Right lobe of liver (tissue), 6 donors: ENCODE measurements at regions not wholly inside any gene's neighbourhood (a gene's known extent, or its start where the extent isn't known, plus 50 kb on each side); places are given as distances from the start of the nearest gene placed in this dataset.

Experiments
- ATAC-seq, 4 donors: fragments of 200-7000 bp; cut with Tn5 transposase; one replicate each; pipeline ENCODE4 v1.9.1; 2020; ENCODE audit warnings: mild to moderate bottlenecking in 4 of 4, moderate library complexity in 4 of 4
- DNase-seq, 3 donors: peaks; one replicate each; pipeline ENCODE4 v3.0.0-alpha.2; 2020
- H3K27ac ChIP-seq, 3 donors: fragments of 200-600 bp; one replicate each; pipeline ENCODE4 v1.8.0; 2022
- H3K27me3 ChIP-seq, 2 donors: fragments of 200-600 bp; one replicate each; pipeline ENCODE4 v1.8.0; 2022
- H3K36me3 ChIP-seq, 4 donors: fragments of 200-600 bp; sonication (generic) in 1 of 4; one replicate each; pipeline versions ENCODE4 v1.5.1 to v1.8.0; 2017 to 2022; ENCODE audit warnings: control low read depth in 1 of 4
- H3K4me1 ChIP-seq, 4 donors: fragments of 200-600 bp; sonication (generic) in 1 of 4; one replicate each; pipeline versions ENCODE4 v1.5.1 to v1.8.0; 2017 to 2022; ENCODE audit warnings: control low read depth in 1 of 4
- H3K4me3 ChIP-seq, 3 donors: fragments of 200-600 bp; one replicate each; pipeline ENCODE4 v1.8.0; 2022
- H3K9me3 ChIP-seq, 4 donors: fragments of 200-600 bp; sonication (generic) in 1 of 4; one replicate each; pipeline versions ENCODE4 v1.5.1 to v1.8.0; 2017 to 2022; ENCODE audit warnings: control low read depth in 1 of 4
- POLR2A ChIP-seq: fragments of 450-650 bp; IDR thresholded peaks from one replicate; pipeline ENCODE4 v1.6.1; 2017; ENCODE audit warnings: antibody characterized with exemption, mild to moderate bottlenecking
- WGBS: methylation state at CpG from one replicate; pipeline ENCODE4 v1.1.6; 2018; ENCODE audit warnings: low coverage, low lambda C conversion rate; ENCODE audit not compliant: insufficient coverage; ENCODE audit errors: missing lambda C conversion rate; 5-methylcytosine and 5-hydroxymethylcytosine counted together
- intact Hi-C, 2 donors: fragments of 100-400 bp; cut with DNase I; formaldehyde crosslinking; loops; one replicate each; pipeline versions ENCODE4 v1.11.2 to v1.14.1; 2022
- TF ChIP-seq, protein P1 (sequence below), 4 donors: fragments of 200-600 bp in 3 of 4; fragments of 450-650 bp in 1 of 4; IDR thresholded peaks; one replicate each; pipeline versions ENCODE4 v1.5.1 to v1.8.0; 2016 to 2022; ENCODE audit warnings: antibody characterized with exemption in 4 of 4, mild to moderate bottlenecking in 2 of 4
- donor health status: DM: no; HTN: yes; CAD: no.
- donor health status: DM: no; HTN: no; CAD: no.
- donor health status: DM: no; HTN: no; CAD: no.
- donor health status: DM: no; HTN: yes; CAD: no.
- donor health status: DM: no; HTN: yes; CAD: no.

DNA sequence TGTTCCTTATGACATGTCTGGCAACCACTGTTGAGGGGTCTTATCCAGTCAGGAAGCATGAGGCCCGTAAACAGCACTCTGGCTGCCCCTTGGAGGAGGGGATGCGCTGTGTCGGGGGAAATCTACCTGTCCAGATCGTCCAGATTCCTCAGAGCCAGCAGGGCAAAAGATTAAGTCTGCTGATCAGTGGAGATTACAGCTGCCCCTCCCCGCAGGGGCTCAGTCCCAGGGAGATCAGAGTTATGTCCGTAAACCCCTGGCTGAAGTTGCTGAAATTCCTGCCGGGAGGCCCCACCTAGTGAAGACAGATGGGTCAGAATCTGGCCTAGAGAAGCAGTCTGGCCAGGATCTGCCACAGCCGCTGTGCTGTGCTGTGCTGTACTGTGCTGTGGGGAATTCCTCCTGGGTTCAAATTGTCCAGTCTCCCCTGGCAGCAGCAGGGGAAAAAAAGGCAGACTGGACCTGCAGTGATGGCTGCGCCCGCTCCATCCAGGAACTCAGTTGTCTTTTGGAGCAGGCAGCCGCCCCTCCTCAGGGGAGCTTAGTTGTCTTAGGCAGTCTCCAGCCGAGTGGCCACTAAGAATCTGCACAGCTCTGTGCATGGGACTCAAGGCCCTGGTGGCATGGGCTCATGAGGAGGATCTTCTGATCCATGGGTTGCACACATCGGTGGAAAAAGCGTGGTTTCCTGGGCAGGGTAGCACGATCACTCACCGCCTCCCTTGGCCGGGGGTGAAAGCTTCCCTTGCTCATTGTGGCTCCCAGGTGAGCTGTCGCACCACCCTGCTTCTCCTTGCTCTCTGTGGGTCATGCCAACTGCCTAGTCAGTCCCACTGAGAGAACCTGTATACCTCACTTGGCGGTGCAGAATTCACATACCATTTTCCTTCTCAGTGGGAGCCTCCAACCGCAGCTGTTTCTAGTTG, 1368.8 kb upstream of the ADGRB3 start:
- H3K4me3 ChIP-seq: no peak overlapping the region

DNA sequence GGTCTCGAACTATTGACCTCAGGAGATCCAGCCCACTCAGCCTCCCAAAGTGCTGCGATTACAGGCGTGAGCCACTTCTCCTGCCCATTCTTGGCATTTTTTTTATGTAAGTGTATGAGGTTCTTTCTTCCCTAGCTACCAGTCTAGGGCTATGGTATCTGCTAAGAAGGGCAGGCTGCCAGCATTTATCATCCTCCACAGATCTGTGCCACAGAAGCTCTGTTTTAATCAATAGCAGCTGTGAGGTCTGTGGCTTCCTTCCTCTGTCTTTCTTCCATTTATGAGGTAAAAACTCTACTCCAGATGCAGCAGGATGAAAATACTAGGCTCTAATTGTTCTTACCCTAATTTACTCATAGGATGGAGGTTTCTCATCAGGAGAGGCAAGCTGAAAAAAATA, 1382.4 kb upstream of the ADGRB3 start:
- H3K36me3 ChIP-seq: no peaks in the 10 kb centered on the region
- no peak overlapping the region for H3K27ac ChIP-seq
- H3K4me1 ChIP-seq: no peaks in the 10 kb centered on the region
- intact Hi-C loops: no loop called here
- ATAC-seq (no peak), DNase-seq (no peak)
- H3K4me3 ChIP-seq: no peak overlapping the region
- H3K9me3 ChIP-seq: no peaks in the 10 kb centered on the region
- H3K27me3 ChIP-seq: no peaks in the 10 kb centered on the region
- TF ChIP-seq POLR2A: no peak
- TF ChIP-seq, protein P1, sequence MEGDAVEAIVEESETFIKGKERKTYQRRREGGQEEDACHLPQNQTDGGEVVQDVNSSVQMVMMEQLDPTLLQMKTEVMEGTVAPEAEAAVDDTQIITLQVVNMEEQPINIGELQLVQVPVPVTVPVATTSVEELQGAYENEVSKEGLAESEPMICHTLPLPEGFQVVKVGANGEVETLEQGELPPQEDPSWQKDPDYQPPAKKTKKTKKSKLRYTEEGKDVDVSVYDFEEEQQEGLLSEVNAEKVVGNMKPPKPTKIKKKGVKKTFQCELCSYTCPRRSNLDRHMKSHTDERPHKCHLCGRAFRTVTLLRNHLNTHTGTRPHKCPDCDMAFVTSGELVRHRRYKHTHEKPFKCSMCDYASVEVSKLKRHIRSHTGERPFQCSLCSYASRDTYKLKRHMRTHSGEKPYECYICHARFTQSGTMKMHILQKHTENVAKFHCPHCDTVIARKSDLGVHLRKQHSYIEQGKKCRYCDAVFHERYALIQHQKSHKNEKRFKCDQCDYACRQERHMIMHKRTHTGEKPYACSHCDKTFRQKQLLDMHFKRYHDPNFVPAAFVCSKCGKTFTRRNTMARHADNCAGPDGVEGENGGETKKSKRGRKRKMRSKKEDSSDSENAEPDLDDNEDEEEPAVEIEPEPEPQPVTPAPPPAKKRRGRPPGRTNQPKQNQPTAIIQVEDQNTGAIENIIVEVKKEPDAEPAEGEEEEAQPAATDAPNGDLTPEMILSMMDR (IDR thresholded peaks at IDR 0.05): no peak
- WGBS: 40% methylated on average over 3 of the region's 3 CpGs

More for the DNA sequence above, 1368.8 kb upstream of the ADGRB3 start:
- WGBS: 90% methylated on average over 3 of the region's 20 CpGs
- H3K36me3 ChIP-seq: no peaks in the 10 kb centered on the region
- TF ChIP-seq POLR2A: no peak
- TF ChIP-seq, protein P1 (IDR thresholded peaks at IDR 0.05): no peak
- no peaks in the 10 kb centered on the region for H3K9me3 ChIP-seq
- H3K27me3 ChIP-seq: no peaks in the 10 kb centered on the region
- no peaks in the 10 kb centered on the region for H3K4me1 ChIP-seq
- H3K27ac ChIP-seq: no peak overlapping the region
- DNase-seq (no peak), ATAC-seq (no peak)
- intact Hi-C loops: no loop called here

DNA sequence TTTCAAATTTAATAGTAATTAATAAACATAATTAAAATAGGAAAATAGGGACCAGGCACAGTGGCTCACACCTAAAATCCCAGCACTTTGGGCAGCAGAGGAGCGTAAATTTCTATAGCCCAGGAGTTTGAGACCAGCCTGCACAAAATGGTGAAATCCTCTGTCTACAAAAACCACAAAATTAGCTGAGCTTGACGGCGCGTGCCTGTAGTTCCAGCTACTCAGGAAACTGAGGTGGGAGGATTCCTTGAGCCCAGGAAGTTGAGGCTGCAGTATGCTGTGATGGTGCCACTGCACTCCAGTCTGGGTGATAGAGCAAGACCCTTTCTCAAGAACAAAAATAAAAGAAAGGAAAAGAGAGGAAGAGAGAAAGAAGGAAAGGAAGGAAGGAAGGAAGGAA, 1387.0 kb upstream of the ADGRB3 start:
- Histone ChIP-seq H3K27me3 (no peaks in the 10 kb centered on the region), H3K9me3 (no peaks in the 10 kb centered on the region), H3K4me1 (no peaks in the 10 kb centered on the region), H3K4me3 (no peak overlapping the region), H3K36me3 (no peaks in the 10 kb centered on the region), H3K27ac (no peak overlapping the region)
- intact Hi-C loops: no loop called here
- ATAC-seq (no peak), DNase-seq (no peak)
- TF ChIP-seq, protein P1 (IDR thresholded peaks at IDR 0.05): no peak
- no peak for TF ChIP-seq POLR2A
- WGBS: 56% methylated on average over 4 of the region's 4 CpGs

DNA sequence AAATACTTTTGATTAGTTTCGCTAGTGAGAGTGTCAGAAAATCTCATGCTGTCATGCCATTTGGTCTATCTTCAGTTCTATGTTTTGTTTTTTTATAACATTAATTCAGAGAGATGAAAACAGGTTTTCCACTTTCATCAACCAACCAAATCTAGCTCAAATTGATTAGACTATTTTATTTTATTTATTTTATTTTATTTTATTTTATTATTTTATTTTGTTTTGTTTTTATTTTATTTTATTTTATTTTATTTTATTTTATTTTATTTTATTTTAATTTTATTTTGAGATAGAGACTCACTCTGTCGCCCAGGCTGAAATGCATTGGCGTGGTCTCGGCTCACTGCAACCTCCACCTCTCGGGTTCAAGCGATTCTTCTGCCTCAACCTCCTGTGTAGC, 1391.0 kb upstream of the ADGRB3 start:
- Histone ChIP-seq H3K4me1 (no peaks in the 10 kb centered on the region), H3K27me3 (no peaks in the 10 kb centered on the region), H3K27ac (no peak overlapping the region), H3K9me3 (no peaks in the 10 kb centered on the region), H3K4me3 (no peak overlapping the region), H3K36me3 (no peaks in the 10 kb centered on the region)
- ATAC-seq: no peak
- TF ChIP-seq POLR2A: no peak
- TF ChIP-seq, protein P1 (IDR thresholded peaks at IDR 0.05): no peak
- WGBS: 8% methylated on average over 1 of the region's 6 CpGs
- intact Hi-C loops: no loop called here
- DNase-seq: no peak
